Stimulated activated CD4-positive, alpha-beta T cell treated with anti-CD3 and anti-CD28 coated beads, Interleukin-15, amount 100 ng/mL, for 1 hour (primary cell): ENCODE measurements at regions not wholly inside any gene's neighbourhood (a gene's known extent, or its start where the extent isn't known, plus 50 kb on each side); places are given as distances from the start of the nearest gene placed in this dataset.

Experiments used
- DNase-seq, 2 donors: peaks; one replicate each; pipeline ENCODE4 v3.0.0-alpha.2; 2020; ENCODE audit warnings: low read depth in 1 of 2, low spot score in 1 of 2

GRCh38 chrX:124280294-124280902 is 52.1 kb upstream of the TEX13D start:
- DNase-seq, result no peak

- DNase-seq, result no peak
These were observed 49.9 kb upstream of the TEX13D start for GRCh38 chrX:124282580-124282979.
